Natural killer cell (primary cell): ENCODE measurements at regions not wholly inside any gene's neighbourhood (a gene's known extent, or its start where the extent isn't known, plus 50 kb on each side); places are given as distances from the start of the nearest gene placed in this dataset.

ENCODE experiments used
- ATAC-seq, 3 donors: fragments of 150-1000 bp in 2 of 3; fragments of 200-7000 bp in 1 of 3; cut with Tn5 transposase; 1 replicate in 1 of 3; 2 replicates in 2 of 3; pipeline ENCODE4 v1.10.0; 2021; ENCODE audit warnings: mild to moderate bottlenecking in 2 of 3, moderate library complexity in 2 of 3
- DNase-seq, 2 donors: peaks; one replicate each; pipeline versions ENCODE4 v3.0.0 to v3.0.0-alpha.2; 2013 to 2021; ENCODE audit warnings: mixed read lengths in 1 of 2
- H3K27ac ChIP-seq: one replicate; pipeline ENCODE4 v1.5.1; 2013; ENCODE audit warnings: mild to moderate bottlenecking, low read length
- H3K27me3 ChIP-seq: one replicate; pipeline ENCODE4 v1.6.1; 2013; ENCODE audit warnings: low read length; ENCODE audit not compliant: control insufficient read depth, insufficient read depth
- H3K36me3 ChIP-seq: one replicate; pipeline ENCODE4 v1.6.1; 2013; ENCODE audit warnings: low read length; ENCODE audit not compliant: control insufficient read depth, insufficient read depth
- H3K4me1 ChIP-seq: one replicate; pipeline ENCODE4 v1.6.1; 2013; ENCODE audit warnings: low read length; ENCODE audit not compliant: control insufficient read depth, insufficient read depth
- H3K4me3 ChIP-seq: one replicate; pipeline ENCODE4 v1.5.1; 2013; ENCODE audit warnings: low read length
- H3K9me3 ChIP-seq: one replicate; pipeline ENCODE4 v1.6.1; 2013; ENCODE audit warnings: low read length; ENCODE audit not compliant: control insufficient read depth, insufficient read depth
- H3K27ac Mint-ChIP-seq, 2 donors: one replicate each; pipeline ENCODE4 v1.8.0; 2022; ENCODE audit warnings: mild to moderate bottlenecking in 2 of 2, mixed read lengths in 2 of 2, moderate library complexity in 1 of 2
- H3K27me3 Mint-ChIP-seq, 2 donors: one replicate each; pipeline ENCODE4 v1.8.0; 2022; ENCODE audit warnings: low read depth in 2 of 2, mixed read lengths in 2 of 2
- H3K36me3 Mint-ChIP-seq: one replicate; pipeline ENCODE4 v1.8.0; 2022; ENCODE audit warnings: mixed read lengths
- H3K4me1 Mint-ChIP-seq, 2 donors: one replicate each; pipeline ENCODE4 v1.8.0; 2022; ENCODE audit warnings: mixed read lengths in 2 of 2
- H3K4me3 Mint-ChIP-seq: one replicate; pipeline ENCODE4 v1.8.0; 2022; ENCODE audit warnings: mild to moderate bottlenecking, moderate library complexity, mixed read lengths
- H3K9me3 Mint-ChIP-seq, 2 donors: one replicate each; pipeline ENCODE4 v1.8.0; 2022; ENCODE audit warnings: mixed read lengths in 2 of 2
- WGBS: methylation state at CpG from one replicate; pipeline ENCODE4 v1.1.7; 2013; ENCODE audit warnings: missing lambda C conversion rate; ENCODE audit not compliant: insufficient coverage; 5-methylcytosine and 5-hydroxymethylcytosine counted together
- intact Hi-C: fragments of 100-400 bp; cut with micrococcal nuclease; formaldehyde crosslinking; loops from one replicate; pipeline ENCODE4 v1.14.2; 2022
- TF ChIP-seq, protein P1 (sequence below): fragments of 200-600 bp; IDR thresholded peaks from one replicate; pipeline ENCODE4 v1.8.0; 2022; ENCODE audit warnings: antibody characterized with exemption

- WGBS = 75% methylated on average over 5 of the region's 5 CpGs
- no peaks in the 10 kb centered on the region for H3K27me3 ChIP-seq
- no peaks in the 10 kb centered on the region for H3K36me3 Mint-ChIP-seq
- no peaks in the 10 kb centered on the region for H3K9me3 ChIP-seq
- no peak overlapping the region for H3K4me3 Mint-ChIP-seq
- H3K27ac Mint-ChIP-seq = no peak overlapping the region
- no peaks in the 10 kb centered on the region for H3K36me3 ChIP-seq
- TF ChIP-seq, protein P1, sequence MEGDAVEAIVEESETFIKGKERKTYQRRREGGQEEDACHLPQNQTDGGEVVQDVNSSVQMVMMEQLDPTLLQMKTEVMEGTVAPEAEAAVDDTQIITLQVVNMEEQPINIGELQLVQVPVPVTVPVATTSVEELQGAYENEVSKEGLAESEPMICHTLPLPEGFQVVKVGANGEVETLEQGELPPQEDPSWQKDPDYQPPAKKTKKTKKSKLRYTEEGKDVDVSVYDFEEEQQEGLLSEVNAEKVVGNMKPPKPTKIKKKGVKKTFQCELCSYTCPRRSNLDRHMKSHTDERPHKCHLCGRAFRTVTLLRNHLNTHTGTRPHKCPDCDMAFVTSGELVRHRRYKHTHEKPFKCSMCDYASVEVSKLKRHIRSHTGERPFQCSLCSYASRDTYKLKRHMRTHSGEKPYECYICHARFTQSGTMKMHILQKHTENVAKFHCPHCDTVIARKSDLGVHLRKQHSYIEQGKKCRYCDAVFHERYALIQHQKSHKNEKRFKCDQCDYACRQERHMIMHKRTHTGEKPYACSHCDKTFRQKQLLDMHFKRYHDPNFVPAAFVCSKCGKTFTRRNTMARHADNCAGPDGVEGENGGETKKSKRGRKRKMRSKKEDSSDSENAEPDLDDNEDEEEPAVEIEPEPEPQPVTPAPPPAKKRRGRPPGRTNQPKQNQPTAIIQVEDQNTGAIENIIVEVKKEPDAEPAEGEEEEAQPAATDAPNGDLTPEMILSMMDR = no peak
- peaks cover 0 to 2% of the 10 kb centered on the region in 2 donors for H3K9me3 Mint-ChIP-seq
- no peaks in the 10 kb centered on the region for H3K4me1 ChIP-seq
- intact Hi-C loops = no loop called here
- no peaks in the 10 kb centered on the region for H3K4me1 Mint-ChIP-seq
- no peak for DNase-seq
- no peaks in the 10 kb centered on the region for H3K27me3 Mint-ChIP-seq
- H3K27ac ChIP-seq = no peak overlapping the region
- no peak overlapping the region for H3K4me3 ChIP-seq
- no peak for ATAC-seq
Observed at GRCh38 chr18:42348722-42349121, 393.7 kb downstream of the PIK3C3 start.

GRCh38 chr18:42351455-42351854 lies 396.4 kb downstream of the PIK3C3 start:
- intact Hi-C loops = no loop called here
- Histone ChIP-seq H3K4me3 (no peak overlapping the region), H3K27ac (no peak overlapping the region), H3K9me3 (no peaks in the 10 kb centered on the region), H3K36me3 (no peaks in the 10 kb centered on the region), H3K4me1 (no peaks in the 10 kb centered on the region), H3K27me3 (no peaks in the 10 kb centered on the region)
- H3K9me3 Mint-ChIP-seq = peaks cover 0 to 2% of the 10 kb centered on the region in 2 donors
- H3K36me3 Mint-ChIP-seq = no peaks in the 10 kb centered on the region
- H3K27ac Mint-ChIP-seq = no peak overlapping the region
- H3K27me3 Mint-ChIP-seq = no peaks in the 10 kb centered on the region
- TF ChIP-seq, protein P1 = no peak
- DNase-seq = no peak
- H3K4me3 Mint-ChIP-seq = no peak overlapping the region
- ATAC-seq = no peak
- no peaks in the 10 kb centered on the region for H3K4me1 Mint-ChIP-seq
- WGBS = 78% methylated on average over 2 of the region's 2 CpGs

GRCh38 chr18:42360716-42361115 lies 405.7 kb downstream of the PIK3C3 start:
- no peak overlapping the region for H3K27ac ChIP-seq
- TF ChIP-seq, protein P1 = no peak
- ATAC-seq = no peak
- H3K4me1 ChIP-seq = no peaks in the 10 kb centered on the region
- Mint-ChIP-seq H3K36me3 (no peaks in the 10 kb centered on the region), H3K4me3 (no peak overlapping the region), H3K27ac (no peak overlapping the region), H3K27me3 (no peaks in the 10 kb centered on the region), H3K9me3 (peaks cover 9 to 16% of the 10 kb centered on the region in 2 donors), H3K4me1 (no peaks in the 10 kb centered on the region)
- no peak for DNase-seq
- intact Hi-C loops = no loop called here
- H3K4me3 ChIP-seq = no peak overlapping the region
- no peaks in the 10 kb centered on the region for H3K27me3 ChIP-seq
- H3K9me3 ChIP-seq = no peaks in the 10 kb centered on the region
- no peaks in the 10 kb centered on the region for H3K36me3 ChIP-seq
